ENCODE measurements at regions not wholly inside any gene's neighbourhood (a gene's known extent, or its start where the extent isn't known, plus 50 kb on each side); places are given as distances from the start of the nearest gene placed in this dataset.

DNA sequence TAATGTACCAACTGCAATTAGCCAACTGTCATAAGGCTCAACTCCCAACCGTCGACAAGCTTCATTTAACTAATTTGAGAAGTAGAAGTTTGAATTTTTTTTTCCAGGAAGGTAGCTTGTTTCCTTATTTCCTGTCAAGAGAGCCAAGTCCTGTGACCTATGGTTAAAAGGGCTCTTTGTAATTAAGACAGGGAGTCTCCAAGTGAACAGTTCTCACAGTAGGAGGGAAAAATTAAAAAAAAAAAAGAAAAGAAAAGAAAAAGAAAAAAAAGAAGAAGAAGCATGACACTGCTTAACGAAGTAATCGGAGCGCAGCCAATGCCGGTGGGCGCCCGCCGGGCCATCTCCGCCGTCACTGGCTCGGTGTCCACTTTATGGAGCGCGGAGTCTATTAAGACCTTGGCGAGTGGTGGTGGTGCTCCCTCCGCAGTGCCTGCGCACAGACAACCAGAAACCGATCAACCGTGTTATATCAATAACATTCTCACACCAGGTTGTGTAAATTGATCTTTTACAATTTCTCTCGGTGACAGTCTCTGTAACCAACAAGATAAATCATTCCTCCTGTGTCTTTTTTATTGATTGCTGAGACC is 197.2 kb upstream of the POU3F3 start:
- peak; percentile 14 for DNase-seq

DNA sequence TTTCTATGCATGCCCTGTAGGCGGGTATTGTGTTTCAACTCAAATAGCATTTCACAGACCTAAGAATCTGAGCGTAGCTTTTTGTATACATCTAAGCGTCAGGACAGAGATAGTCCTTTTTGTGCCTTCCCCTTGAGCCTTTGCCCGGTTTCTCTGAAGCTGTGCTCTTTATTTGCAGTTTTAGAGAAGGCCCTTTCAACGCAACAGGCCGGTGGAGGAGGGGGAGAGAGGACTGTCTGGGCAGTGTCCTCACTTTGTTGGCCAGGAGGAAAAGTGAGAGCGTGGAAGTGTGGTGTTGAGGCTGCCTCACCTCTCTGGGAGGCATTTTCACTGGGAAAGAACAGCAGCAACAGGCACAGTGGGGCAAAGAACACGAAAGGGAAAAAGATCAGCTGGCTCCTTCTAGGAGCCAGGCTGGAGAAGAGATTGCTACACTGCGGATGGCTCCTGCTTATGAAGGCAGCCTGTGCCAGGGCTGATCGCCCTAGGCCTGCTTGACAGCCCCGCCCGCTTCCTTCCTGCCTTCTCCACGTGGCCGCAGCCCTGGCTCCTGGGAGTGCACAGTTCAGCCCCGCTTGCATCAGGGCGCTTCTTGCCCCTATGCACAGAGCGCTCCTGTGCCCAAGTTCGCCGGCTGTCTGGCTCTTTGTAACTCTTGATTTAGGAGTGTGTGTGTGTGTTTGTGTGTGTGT is 195.6 kb upstream of the POU3F3 start:
- DNase-seq = no peak

DNA sequence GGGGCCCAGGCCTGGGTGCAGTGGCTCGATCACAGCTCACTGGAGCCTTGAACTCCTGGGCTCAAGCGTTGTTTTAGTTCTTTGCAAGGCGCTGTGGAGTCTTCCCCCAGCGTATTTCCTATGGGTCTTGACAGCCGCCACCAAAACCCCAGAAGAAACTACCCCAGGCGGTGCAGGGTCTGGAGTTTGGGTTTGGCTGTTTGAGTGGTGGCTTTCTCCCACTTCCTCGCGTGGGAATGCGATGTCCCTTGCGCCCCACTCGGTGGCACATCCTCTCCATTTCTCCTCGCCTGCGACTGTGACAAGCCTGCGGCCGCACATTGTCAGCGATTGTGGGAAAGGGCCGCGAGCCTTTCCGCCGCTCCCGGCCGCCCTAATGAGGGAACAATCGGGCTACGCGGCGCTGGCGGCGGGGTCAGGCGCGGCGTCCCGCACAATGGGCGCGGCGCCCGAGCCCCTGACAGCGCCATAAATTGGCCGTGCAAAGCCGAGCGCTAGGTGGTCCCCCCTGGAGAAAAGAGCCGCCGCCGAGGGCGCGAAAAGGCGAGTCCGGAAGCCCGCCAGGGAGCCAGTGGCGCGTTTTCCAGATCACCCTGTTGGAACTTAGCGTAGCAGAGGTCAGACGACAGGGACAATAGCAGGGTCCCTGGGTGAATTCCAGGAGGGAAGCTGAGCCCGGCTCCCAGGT is 194.9 kb upstream of the POU3F3 start:
- no peak for DNase-seq

DNA sequence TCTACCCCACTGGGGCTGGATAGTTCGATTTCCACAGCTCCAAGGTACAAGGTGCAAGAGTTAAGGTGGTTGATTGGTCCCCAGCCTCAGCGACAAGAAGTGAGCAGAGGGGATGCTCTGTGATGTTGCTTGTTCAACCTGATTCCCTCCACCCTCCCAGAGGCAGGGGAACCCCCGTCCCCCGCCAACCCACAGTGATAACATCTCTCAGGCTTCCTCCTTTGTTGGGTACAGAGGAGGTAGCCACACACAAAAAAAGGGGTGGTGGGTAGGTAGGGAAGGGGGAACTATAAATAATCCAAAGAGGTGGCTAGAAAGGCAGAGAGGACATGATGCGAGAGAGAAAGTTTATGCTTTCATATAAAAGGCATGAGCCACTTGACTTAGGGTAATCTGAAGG is 192.9 kb upstream of the POU3F3 start:
- no peak for DNase-seq

DNA sequence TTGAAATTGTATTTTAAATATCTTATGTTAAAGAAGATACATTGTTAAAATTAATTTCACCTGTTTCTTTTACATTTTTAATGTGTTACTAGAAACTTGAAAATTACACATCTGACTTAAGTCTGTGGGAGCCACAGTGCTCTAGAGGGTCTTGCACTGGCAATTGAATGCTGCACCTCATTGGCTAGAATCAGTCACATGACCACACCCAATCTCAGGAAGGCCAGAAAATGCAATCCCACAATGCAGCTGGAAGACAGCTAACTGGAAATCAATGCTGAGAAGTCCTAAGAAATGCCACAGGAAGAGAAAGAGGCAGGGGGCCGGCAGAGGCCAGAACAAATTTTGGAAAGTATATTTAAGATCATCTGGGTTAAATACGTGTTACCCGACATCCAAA is 189.2 kb upstream of the POU3F3 start:
- DNase-seq = no peak

DNA sequence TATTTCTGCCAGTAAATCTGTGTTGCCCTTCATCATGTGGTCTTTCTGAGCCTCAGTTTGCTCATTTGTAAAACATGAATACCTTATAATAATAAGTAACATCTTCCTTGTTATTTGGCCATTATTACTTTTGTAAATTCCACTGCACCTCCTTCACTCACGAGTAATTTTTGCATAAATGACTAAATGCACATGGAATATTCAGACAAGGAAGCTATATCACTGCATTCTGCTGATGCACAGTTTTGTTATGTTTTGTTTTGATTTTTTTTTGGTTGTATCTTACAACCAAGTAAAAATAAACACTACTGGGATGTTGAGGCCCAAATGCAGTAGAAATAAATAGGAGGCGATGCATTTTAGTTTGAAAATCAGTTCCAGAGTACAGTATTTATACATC is 185.3 kb upstream of the POU3F3 start:
- DNase-seq = no peak

DNA sequence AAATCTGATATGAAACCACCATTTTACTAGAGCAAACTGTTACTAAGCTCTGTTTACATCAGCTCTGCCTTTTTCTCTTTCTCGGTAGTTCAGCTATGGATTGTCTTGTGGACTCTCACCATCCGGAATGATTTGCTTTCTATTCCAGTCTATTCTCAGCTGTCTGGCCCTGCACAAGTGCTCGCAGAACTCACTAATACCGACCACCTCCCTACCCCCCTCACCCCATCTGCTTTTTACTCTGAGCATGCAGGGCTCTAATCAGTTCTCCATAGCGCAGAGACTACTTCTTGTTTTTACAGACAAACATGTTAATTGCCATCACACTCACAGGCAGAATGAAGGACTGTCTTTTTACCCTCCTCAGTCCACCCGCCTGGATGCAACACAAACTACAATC is 180.7 kb upstream of the POU3F3 start:
- no peak for DNase-seq

DNA sequence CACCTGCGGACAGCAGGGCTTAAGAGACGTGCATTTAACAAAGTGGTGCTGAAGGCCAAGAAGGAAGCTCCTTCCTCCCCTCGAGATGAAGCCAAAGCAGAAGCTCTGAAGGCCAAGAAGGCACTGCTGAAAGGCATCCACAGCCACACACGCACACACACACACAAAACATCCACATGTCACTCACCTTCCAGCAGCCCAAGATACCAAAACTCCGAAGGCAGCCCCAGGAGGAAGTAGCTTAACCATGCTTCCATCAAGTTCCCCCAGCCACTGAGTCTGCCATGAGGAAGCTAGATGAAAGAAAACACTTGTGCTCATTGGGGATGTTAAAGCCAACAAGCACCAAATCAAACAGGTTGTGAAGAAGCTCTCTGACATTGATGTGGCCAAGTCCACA is 175.7 kb upstream of the POU3F3 start:
- DNase-seq = no peak

DNA sequence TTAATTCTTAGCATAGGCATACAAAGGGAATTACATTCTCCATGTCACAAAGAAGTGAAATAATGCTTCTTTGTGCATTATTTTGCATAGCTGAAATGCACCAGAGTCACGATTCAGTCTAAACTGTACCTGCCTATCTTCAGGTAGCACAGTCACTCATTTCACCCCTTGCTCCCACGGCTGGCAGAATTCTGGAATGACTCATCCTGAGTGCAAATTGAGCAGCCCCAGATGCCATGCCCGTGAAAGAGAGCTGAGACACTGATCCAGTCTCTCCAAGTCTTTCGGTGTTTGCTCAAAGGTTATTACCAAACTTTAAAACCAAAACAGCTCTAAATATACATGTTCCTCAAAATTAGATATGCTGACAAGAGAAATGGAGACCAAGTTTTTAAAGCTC is 168.3 kb upstream of the POU3F3 start:
- no peak for DNase-seq

DNA sequence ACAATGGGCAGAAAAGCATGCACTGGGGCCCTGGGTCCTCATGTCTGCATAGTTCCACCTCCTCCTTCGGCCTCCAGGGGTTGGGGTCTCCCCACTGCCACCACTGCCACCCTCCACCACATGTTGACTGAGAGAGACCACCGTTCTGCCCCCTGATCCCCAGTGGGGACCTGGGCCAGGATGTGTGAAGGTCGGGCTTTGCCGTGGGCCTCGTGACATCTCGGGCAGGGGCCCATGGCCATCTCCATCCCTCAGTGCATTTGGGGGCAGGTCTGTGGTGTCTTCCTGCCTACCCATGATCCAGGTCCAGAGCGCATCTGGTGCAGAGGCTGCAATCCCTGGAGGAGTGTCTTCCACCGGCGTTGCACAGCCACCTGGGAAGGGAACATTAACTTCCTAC is 166.8 kb upstream of the POU3F3 start:
- DNase-seq = no peak

DNA sequence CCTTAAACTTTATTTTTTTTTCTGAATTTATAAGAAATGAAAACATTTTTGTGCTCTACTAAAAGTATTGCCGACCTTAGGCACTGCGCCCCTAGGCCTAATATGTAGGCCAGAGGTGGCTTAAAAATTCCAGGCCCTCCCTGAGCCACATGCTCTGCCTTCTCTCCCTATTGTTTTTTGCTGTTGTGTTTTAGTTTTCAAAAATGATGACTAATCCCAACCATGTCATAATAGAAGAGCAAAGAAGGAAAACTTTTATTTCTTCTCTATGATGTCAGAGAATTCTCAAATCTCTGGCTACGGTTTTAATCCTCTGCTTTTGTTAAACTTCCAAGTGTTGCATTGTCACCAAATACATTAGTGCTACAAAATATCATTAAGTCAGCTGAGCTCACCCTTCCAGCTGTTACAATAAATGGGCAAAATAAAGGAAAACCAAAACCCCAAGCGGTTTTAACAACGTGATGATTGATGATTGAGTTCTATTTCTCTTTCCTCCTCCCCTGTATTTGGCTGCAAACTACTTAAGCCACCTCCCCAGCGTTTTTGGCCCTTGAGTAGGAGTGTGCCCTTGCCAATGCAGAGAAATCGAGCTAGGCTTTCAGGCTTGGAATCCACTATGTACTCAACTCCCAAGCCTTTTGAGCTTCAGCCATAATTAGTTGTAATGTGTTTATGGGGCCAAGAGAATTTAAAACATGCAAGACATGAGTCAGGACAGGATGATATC is 163.5 kb upstream of the POU3F3 start:
- DNase-seq = peak; percentile 46

DNA sequence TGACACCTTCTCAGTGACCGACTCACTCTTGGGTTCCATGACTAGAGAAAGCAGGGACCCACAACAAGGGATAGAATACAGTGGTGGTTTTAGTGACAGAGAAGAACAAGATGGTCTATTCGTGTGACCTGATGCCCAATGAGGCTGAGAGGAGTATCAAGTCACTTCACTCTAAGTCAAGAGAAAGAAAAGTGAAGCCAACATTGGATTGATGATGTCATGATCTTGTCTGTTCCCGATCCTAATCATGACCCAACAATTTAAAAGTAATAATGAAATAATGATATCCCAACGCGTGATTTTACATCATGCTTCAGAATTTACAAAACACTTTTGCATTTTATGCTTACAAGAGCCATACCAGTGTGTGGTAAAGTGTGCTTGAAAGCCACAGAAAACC is 155.6 kb upstream of the POU3F3 start:
- DNase-seq = no peak

DNA sequence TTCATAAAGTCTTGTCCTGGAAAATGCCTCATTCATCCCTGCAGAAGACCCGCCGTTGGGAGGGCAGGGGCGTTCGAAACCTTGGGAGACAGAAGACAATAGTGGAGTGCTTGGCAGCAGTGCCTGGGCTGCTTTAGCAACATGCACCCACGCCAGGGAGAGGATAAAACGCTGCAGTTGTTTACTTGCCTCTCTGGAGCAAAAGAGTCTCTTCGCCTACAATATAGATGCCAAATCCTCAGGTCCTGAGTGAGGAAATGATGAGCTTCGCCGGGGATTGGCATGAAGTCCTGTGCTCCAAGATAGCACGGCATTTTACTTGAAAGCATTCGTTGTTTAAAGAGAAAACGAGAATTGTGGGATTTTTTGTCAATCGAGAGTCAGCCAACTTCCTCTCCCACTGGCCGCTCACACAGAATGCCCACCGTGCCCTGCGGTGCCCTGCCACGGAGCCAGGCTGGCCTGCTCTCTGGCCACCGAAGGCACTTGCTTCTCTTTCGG is 152.5 kb upstream of the POU3F3 start:
- no peak for DNase-seq

DNA sequence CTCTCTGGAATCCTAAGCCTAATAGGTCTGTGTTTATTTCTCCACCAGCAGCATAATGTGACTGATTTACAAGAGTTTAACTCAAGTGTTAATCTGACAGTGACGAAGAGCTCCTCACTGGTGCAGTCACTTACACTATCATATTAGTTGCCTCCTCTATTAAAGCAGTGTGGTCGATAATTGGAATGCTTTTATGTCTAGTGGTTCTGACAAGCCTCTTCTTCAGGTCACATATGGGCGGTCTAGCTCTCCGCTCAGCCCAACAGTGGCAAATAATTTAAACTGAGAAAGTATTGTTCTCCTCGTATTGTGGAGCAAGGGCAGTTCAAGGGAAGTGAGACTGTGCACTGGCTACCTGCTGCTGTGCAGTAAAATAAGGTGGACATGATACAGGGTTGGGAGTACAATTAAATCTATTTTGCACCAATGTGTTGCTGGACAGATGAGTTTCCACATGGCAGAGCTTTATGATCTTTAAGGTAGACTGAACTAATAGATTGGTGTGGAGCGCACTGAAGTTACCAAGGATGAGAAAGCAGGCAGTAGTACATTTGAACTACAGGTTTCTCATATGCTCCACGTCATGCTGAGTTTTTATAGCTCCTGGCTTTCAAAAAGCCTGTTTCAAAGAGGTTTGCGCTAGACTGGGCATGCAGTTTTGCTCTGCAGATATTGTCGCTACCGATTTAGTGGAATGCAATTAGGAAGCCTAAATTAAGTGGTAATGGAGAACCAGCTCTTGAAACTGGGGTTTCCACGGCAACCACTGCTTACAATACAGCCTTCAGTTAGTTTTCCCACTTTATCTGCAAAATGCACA is 151.7 kb upstream of the POU3F3 start:
- DNase-seq = peak; percentile 73

DNA sequence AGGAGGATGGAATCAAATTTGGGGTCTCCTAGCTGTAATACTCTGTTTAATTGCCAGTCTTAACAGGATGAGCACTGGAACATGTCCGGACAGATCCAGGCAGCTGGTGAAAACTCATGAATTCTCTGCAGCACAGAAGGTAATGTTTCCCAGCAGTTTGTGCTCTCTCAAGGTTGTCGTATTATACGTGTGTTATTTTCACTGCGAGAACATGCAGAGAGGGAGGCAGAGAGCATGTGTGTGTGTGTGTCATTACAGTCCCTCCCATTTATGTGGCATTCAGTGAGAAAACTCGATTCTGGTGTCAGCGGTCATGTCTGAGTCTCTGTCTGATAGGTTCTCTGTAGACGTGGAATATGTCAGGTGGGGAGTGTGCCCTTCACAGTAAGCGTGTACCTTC is 150.2 kb upstream of the POU3F3 start:
- peak; percentile 10 for DNase-seq

DNA sequence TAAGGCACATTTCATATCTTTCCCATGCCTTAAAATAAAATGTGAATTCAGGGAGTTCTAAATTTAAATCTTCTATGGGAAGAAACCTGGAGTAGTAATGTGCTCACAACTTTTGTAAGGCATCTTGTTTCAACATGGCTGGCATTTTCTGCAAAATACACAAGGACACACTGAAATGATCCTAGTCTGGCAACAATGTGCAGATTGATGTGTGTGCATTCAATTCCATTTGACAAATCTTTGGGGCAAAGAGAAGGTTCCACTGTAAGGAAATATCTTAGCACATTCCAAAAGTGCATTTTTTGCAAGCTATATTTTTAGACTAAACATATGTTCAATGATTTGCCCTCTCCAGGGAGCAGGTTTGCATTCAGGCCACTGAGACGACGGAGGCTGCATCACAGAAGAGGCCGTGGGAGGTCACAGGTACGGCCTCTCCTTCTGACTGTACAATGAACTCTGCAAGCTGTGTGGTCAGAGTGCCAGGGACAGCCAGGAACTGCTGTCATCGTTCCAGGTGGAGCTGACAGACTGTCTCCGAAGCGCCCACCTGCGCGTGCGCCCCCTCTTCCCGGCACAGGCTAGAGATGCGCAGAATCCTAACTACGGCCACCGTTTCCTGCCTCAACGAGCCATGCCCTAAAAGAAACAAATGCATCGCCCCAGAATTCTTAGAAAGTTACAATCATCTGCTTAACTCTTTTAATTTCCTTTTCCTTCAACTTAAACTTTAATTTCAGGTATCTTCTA is 149.2 kb upstream of the POU3F3 start:
- no peak for DNase-seq

DNA sequence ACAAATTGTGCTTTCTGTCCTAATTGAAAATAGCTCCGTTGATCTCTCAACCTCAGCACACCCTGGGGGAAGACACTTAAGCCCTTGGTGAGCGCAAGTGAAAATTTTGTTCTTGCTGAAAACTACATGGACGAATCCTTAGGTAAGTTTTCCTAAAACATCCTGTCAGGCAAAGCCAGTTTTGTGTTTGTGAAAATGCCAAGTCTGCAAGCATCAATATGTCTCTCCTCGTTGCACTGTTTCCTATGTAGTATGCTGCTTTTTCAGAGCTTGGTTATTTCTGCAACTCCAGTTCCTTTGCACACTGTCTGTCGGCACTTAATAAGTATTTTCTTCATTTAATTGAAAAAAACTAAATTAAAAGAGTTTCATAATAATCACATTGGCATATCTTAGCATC is 146.9 kb upstream of the POU3F3 start:
- no peak for DNase-seq

DNA sequence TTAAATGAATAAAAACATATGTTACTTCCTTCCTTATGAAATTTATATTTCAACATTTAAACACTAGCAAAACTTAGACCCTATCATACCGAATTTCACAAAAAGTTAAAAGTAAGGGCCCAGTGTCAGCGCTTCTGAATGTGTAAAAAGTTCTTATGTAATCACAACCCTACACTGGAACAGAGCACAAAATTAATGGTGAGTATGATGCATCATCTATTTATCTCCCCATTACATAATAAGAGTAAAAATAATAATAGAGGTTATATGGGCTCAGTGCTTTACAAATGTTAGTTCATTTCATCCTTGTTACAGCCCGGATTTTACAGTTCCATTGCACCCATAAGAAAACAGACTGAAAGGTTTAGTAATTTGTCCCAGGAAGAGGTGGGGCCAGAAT is 144.9 kb upstream of the POU3F3 start:
- no peak for DNase-seq

DNA sequence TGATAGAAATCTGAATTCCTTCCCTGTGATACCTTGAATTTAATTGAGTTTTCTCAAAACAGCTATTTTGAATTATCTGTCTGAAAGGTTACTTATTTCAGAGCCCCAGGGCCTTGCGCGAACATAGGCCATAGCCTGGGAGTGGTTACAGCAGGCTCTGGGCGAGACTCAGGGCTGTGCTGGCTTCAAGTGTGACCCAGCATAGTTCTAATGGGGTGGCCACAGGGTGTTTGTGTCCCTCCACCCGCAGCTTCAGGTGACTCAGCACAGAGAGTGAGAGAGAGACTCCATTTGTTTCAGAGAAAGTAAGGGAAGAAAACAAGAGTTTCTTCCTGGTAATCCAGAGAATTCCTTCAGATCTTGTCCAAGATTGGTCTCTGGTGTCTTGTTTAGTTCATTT is 137.9 kb upstream of the POU3F3 start:
- no peak for DNase-seq

DNA sequence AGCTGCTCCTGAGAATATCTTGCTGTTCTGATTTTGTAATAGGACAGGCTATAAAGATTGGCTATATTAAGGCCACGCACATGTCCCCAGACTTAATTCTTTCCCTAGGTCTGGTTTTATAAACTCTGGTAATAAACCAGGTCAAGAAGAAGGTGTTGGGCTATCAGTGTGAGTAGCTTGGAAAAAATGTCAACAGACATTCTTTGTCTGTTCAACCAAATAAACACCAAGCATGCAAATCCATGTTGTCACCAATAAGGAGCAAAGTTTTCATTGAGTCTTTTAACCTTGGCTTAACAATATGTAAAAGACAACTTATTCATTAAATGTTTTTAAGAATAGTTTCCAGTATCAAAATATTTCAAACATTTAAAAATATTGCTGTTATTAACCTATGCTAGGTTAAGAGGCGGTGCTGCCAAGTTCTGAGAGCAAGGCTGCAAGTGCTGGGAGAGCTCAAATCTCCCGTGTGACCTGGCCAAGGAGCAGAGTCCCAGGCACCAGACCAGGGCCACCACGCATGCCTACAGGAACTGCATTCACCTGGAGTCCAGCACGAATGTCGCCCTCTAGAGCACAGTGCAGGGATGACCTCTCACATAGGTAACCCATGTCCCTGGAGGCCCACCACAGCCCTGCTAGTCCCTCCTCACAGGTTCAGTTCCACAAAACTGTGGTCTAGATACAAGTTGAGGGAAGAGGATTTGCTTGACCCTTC is 120.5 kb upstream of the POU3F3 start:
- peak; percentile 27 for DNase-seq

DNA sequence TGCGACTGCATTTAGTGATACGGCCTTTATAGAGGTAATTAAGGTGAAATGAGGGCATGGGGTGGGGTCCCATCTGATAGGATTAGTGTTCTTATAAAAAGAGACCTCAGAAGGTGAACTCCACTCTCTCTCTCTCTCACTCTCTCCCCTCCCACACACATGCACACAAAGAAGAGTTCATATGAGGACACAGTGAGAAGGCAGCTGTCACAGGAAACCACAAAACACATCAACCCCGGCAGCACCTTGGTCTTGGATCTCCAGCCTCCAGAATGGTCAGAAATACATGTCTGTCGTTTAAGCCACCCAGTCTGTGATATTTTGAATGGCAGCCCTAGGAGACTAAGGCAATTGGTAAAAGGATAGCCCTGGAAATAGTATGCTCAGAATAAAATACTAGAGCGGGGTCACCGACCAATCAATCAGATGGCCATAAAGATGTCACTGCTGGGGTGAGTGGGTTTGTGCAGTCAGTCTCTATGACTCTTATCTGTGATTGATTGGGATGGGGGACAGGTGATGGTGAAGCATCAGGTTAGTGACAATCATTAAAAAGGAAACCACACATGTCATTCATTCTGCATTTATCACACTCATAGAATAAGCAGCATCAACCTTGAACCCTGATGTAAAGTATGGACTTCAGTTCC is 118.9 kb upstream of the POU3F3 start:
- no peak for DNase-seq

All from NCI-H69 (cell line).